Endothelial cell of umbilical vein (primary cell): ENCODE measurements at regions not wholly inside any gene's neighbourhood (a gene's known extent, or its start where the extent isn't known, plus 50 kb on each side); places are given as distances from the start of the nearest gene placed in this dataset.

Source experiments
- BruUV-seq: library from RNA; stranded (reverse); fragments of 400-500 nt; replicated peaks from 2 replicates; lab custom pipeline; 2021; lab: Mats Ljungman, UMichigan
- CTCF ChIA-PET: fragments of 300-600, 350-600 bp; sonication (Branson Sonifier 250); formaldehyde crosslinking; loops from one replicate; lab custom pipeline; 2021; ENCODE audit warnings: antibody characterized with exemption, inconsistent platforms; lab: Charles Lee
- POLR2A ChIA-PET: fragments of 300-600, 350-600 bp; sonication (Branson Sonifier 250); formaldehyde crosslinking; loops from one replicate; lab custom pipeline; 2021; ENCODE audit warnings: antibody characterized with exemption, inconsistent platforms; lab: Charles Lee
- DNase-seq: peaks from one replicate; pipeline ENCODE4 v3.0.0-alpha.2; 2011; ENCODE audit warnings: low read depth, low spot score
- FAIRE-seq: peaks from 2 replicates; lab custom pipeline; 2011; peaks lifted over from hg19 to GRCh38; lab: Jason Lieb, UNC
- H2AFZ ChIP-seq: 2 replicates; pipeline ENCODE4 v1.6.0; 2012; ENCODE audit warnings: low read depth, low read length, control low read depth, inconsistent platforms
- H3K27ac ChIP-seq: 2 replicates; pipeline ENCODE4 v1.5.1; 2011; ENCODE audit warnings: low read depth, mild to moderate bottlenecking, control low read depth, low read length, moderate library complexity; ENCODE audit not compliant: insufficient read depth
- H3K27me3 ChIP-seq, 2 experiments: 2 replicates each; pipeline versions ENCODE4 v1.6.0 to v1.6.1; 2011; ENCODE audit warnings: low read length in 2 of 2, mixed read lengths in 1 of 2; ENCODE audit not compliant: control insufficient read depth in 2 of 2, insufficient read depth in 2 of 2
- H3K36me3 ChIP-seq, 2 experiments: 2 replicates in 1 of 2; 3 replicates in 1 of 2; pipeline ENCODE4 v1.5.1; 2011; ENCODE audit warnings: low read length in 2 of 2, mild to moderate bottlenecking in 1 of 2, moderate library complexity in 1 of 2; ENCODE audit not compliant: control insufficient read depth in 2 of 2, insufficient read depth in 2 of 2; ENCODE audit errors: extremely low read depth in 1 of 2
- H3K4me1 ChIP-seq: 3 replicates; pipeline ENCODE4 v1.5.1; 2011; ENCODE audit warnings: mild to moderate bottlenecking, low read length; ENCODE audit not compliant: control insufficient read depth, insufficient read depth; ENCODE audit errors: extremely low read depth
- H3K4me2 ChIP-seq: 2 replicates; pipeline ENCODE4 v1.6.1; 2011; ENCODE audit warnings: low read length, control low read depth, mixed read lengths; ENCODE audit not compliant: insufficient read depth
- H3K4me3 ChIP-seq, 3 experiments: fragments of 200-600 bp in 1 of 3; sonication (generic), shearing (Covaris generic) in 1 of 3; replicated peaks in 1 of 3; 2 replicates each; pipeline ENCODE4 v1.5.1; 2011 to 2016; ENCODE audit warnings: control low read depth in 3 of 3, low read length in 3 of 3, mild to moderate bottlenecking in 2 of 3, inconsistent platforms in 1 of 3, low read depth in 1 of 3, moderate library complexity in 1 of 3; ENCODE audit not compliant: insufficient read depth in 1 of 3
- H3K79me2 ChIP-seq: 2 replicates; pipeline ENCODE4 v1.6.0; 2012; ENCODE audit warnings: low read length, inconsistent platforms; ENCODE audit not compliant: control insufficient read depth, insufficient read depth
- H3K9ac ChIP-seq: replicated peaks from 2 replicates; pipeline ENCODE3; 2011; ENCODE audit warnings: low read length, control low read depth; ENCODE audit not compliant: insufficient read depth; ENCODE audit errors: extremely low read depth
- H3K9me1 ChIP-seq: replicated peaks from 3 replicates; pipeline ENCODE4 v1.6.0; 2011; ENCODE audit warnings: mild to moderate bottlenecking, low read length; ENCODE audit not compliant: control insufficient read depth, insufficient read depth; ENCODE audit errors: extremely low read depth
- H3K9me3 ChIP-seq: replicated peaks from 2 replicates; pipeline ENCODE4 v1.5.1; 2012; ENCODE audit warnings: low read length, inconsistent platforms; ENCODE audit not compliant: control insufficient read depth, insufficient read depth
- H4K20me1 ChIP-seq: replicated peaks from 2 replicates; pipeline ENCODE3; 2011; ENCODE audit warnings: mild to moderate bottlenecking, low read length; ENCODE audit not compliant: control insufficient read depth, insufficient read depth; ENCODE audit errors: extremely low read depth
- CTCF ChIP-seq, 2 donors: IDR thresholded peaks; 1 replicate in 1 of 2; 2 replicates in 1 of 2; pipeline ENCODE4 v1.5.1; 2011; ENCODE audit warnings: low read length in 2 of 2, mild to moderate bottlenecking in 2 of 2, moderate library complexity in 2 of 2, control low read depth in 1 of 2, inconsistent platforms in 1 of 2, low read depth in 1 of 2; ENCODE audit not compliant: insufficient read depth in 1 of 2; ENCODE audit errors: extremely low read depth in 1 of 2
- EZH2 ChIP-seq: IDR thresholded peaks from 2 replicates; pipeline ENCODE4 v1.6.1; 2012; ENCODE audit warnings: borderline replicate concordance, low read depth, mild to moderate bottlenecking, moderate library complexity, low read length, inconsistent platforms; ENCODE audit not compliant: severe bottlenecking
- FOS ChIP-seq: IDR thresholded peaks from 2 replicates; pipeline ENCODE4 v1.6.1; 2011; ENCODE audit warnings: mild to moderate bottlenecking, low read length, moderate library complexity, borderline replicate concordance; ENCODE audit not compliant: insufficient read depth
- GATA2 ChIP-seq: IDR thresholded peaks from 2 replicates; pipeline ENCODE4 v1.7.0; 2011; ENCODE audit warnings: low read depth, mild to moderate bottlenecking, moderate library complexity, mixed read lengths, low read length; ENCODE audit not compliant: insufficient read length, insufficient read depth
- JUN ChIP-seq: IDR thresholded peaks from 2 replicates; pipeline ENCODE4 v1.6.1; 2011; ENCODE audit warnings: borderline replicate concordance, low read depth; ENCODE audit not compliant: insufficient read length, insufficient read depth
- MAX ChIP-seq: IDR thresholded peaks from 2 replicates; pipeline ENCODE4 v1.6.1; 2011; ENCODE audit not compliant: insufficient read depth, insufficient read length
- MYC ChIP-seq: IDR thresholded peaks from one replicate; pipeline ENCODE4 v1.6.1; 2011; ENCODE audit warnings: mild to moderate bottlenecking, low read depth, low read length
- POLR2A ChIP-seq: IDR thresholded peaks from 2 replicates; pipeline ENCODE4 v1.6.1; 2012; ENCODE audit warnings: low read depth, mild to moderate bottlenecking, control low read depth, low read length
- POLR2AphosphoS5 ChIP-seq: IDR thresholded peaks from 2 replicates; pipeline ENCODE4 v1.6.1; 2012; ENCODE audit warnings: low read depth, mild to moderate bottlenecking, control low read depth, low read length, moderate library complexity; ENCODE audit not compliant: insufficient read depth
- dilution Hi-C: fragments of 300-500 bp; cut with MboI; formaldehyde crosslinking; loops from one replicate; pipeline ENCODE4 v1.15.0; 2019; ENCODE audit warnings: low sequenced_read_pairs; ENCODE audit not compliant: extremely low pct_ligation_motif_present
- intact Hi-C: fragments of 100-400 bp; cut with micrococcal nuclease; formaldehyde crosslinking; loops from one replicate; pipeline ENCODE4 v1.10.0; 2022

- Histone ChIP-seq H3K4me3 (no peak overlapping the region), H3K9me1 (no peaks in the 10 kb centered on the region), H3K4me2 (no peak overlapping the region), H3K27ac (no peak overlapping the region), H3K27me3 (peaks cover 2 to 5% of the 10 kb centered on the region in 2 experiments), H3K4me1 (peaks cover 23% of the 10 kb centered on the region), H4K20me1 (no peaks in the 10 kb centered on the region), H3K9ac (no peak overlapping the region), H3K79me2 (no peaks in the 10 kb centered on the region), H3K9me3 (no peaks in the 10 kb centered on the region), H2AFZ (no peak overlapping the region), H3K36me3 (no peaks in the 10 kb centered on the region)
- dilution Hi-C loops (no loop called here), intact Hi-C loops (loop anchor here (1.0 to 10.0 kb wide), 5 partner anchors 21 to 756 kb away; partner anchors contain the start of gene MYCN)
- TF ChIP-seq POLR2AphosphoS5 (no peak), EZH2 (no peak), POLR2A (no peak), MYC (no peak), GATA2 (no peak), FOS (no peak), MAX (no peak)
- no TSS peak for BruUV-seq
- CTCF ChIA-PET: interaction anchor here (1.5 kb wide), 1 partner anchor 9 kb away, joined by 4 read pairs; no protein-coding TSS in a partner anchor
- POLR2A ChIA-PET: interaction anchor here (0.6 kb wide), 1 partner anchor 91 kb away, joined by 4 read pairs; no protein-coding TSS in a partner anchor
- DNase-seq (no peak), FAIRE-seq (no peak)
Measured at GRCh38 chr2:15750822-15751329, 159.2 kb downstream of the DDX1 start.

GRCh38 chr2:15751477-15751876 is 159.8 kb downstream of the DDX1 start:
- no peak for FAIRE-seq
- TF ChIP-seq MYC (no peak), CTCF (IDR thresholded peaks at IDR 0.05; ENCODE audit: extremely low read depth in 1 of 2, insufficient read depth in 1 of 2, low read depth in 1 of 2, low read length in 2 of 2) (no peak), JUN (no peak), POLR2A (no peak), GATA2 (no peak), EZH2 (no peak), POLR2AphosphoS5 (no peak), FOS (no peak), MAX (no peak)
- Histone ChIP-seq H3K4me3 (no peak overlapping the region), H3K4me1 (peaks cover 23% of the 10 kb centered on the region), H2AFZ (no peak overlapping the region), H3K9me3 (no peaks in the 10 kb centered on the region), H3K9me1 (no peaks in the 10 kb centered on the region), H3K79me2 (no peaks in the 10 kb centered on the region), H3K4me2 (no peak overlapping the region), H3K27me3 (peaks cover 2 to 7% of the 10 kb centered on the region in 2 experiments), H4K20me1 (no peaks in the 10 kb centered on the region), H3K36me3 (no peaks in the 10 kb centered on the region), H3K27ac (no peak overlapping the region), H3K9ac (no peak overlapping the region)
- DNase-seq: no peak
- CTCF ChIA-PET: interaction anchor here (1.5 kb wide), 1 partner anchor 8 kb away, joined by 4 read pairs; no protein-coding TSS in a partner anchor
- intact Hi-C loops (loop anchor here (5.0 to 10.0 kb wide), 3 partner anchors 163 to 756 kb away; partner anchors contain the start of gene MYCN), dilution Hi-C loops (no loop called here)
- POLR2A ChIA-PET: interaction anchor here (0.6 kb wide), 1 partner anchor 92 kb away, joined by 4 read pairs; no protein-coding TSS in a partner anchor
- no TSS peak for BruUV-seq
